ENCODE measurements at regions not wholly inside any gene's neighbourhood (a gene's known extent, or its start where the extent isn't known, plus 50 kb on each side); places are given as distances from the start of the nearest gene placed in this dataset.

DNA sequence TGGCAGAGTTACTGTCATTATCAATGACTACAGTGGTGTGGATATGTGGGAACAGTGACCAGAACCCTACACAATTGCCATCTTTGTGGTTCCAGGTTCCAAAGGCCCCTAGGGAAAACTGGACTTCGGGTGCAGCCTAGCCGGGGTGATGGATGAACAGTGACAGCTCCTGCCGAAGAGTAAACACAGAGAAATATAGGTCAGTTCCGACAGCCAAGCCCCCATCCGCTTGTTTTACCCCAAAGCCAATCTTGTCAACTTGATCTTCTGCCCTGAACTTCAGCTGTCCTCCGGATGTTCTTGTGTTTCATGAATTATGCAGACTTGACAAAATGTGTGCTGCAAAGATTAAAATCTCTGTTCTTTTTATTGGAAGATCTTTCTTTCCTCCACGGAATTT is 200.4 kb upstream of the SRRM4 start:
- H3K9me3 ChIP-seq (ENCODE audit: low read length) = no peaks in the 10 kb centered on the region
- H3K4me3 ChIP-seq (ENCODE audit: low read length) = no peak overlapping the region
- no peaks in the 10 kb centered on the region for H3K4me1 ChIP-seq (ENCODE audit: insufficient read depth, low read length)
- no peaks in the 10 kb centered on the region for H3K36me3 ChIP-seq (ENCODE audit: insufficient read depth, low read length)
- no peak overlapping the region for H2AFZ ChIP-seq (ENCODE audit: low read depth, low read length)
- H3K27me3 ChIP-seq (ENCODE audit: insufficient read depth, low read length) = no peaks in the 10 kb centered on the region

GRCh38 chr12:118781692-118782091 is 199.6 kb upstream of the SRRM4 start:
- no peaks in the 10 kb centered on the region for H3K9me3 ChIP-seq (ENCODE audit: low read length)
- H3K4me3 ChIP-seq (ENCODE audit: low read length) = no peak overlapping the region
- no peaks in the 10 kb centered on the region for H3K4me1 ChIP-seq (ENCODE audit: insufficient read depth, low read length)
- no peaks in the 10 kb centered on the region for H3K36me3 ChIP-seq (ENCODE audit: insufficient read depth, low read length)
- H3K27me3 ChIP-seq (ENCODE audit: insufficient read depth, low read length) = no peaks in the 10 kb centered on the region
- H2AFZ ChIP-seq (ENCODE audit: low read depth, low read length) = no peak overlapping the region

DNA sequence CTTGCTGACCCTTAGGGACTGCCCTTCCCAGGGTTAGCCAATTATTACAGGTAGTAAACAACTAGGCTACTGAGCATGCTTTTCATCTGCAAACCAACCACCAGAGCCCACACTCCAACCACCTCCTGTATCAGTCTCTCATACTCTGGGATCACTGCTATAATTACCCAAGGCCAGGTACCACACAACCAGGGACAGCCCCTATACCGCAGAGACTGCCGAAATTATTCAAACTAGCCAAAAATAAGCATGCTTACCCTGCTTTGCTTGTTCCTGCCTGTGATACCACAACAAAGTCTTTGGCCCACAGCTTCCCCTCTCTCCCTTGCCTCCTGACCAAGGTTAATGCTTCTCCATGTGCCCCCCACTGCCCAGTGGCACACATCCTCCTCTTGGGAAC is 197.6 kb upstream of the SRRM4 start:
- Histone ChIP-seq H3K4me1 (ENCODE audit: insufficient read depth, low read length) (no peaks in the 10 kb centered on the region), H2AFZ (ENCODE audit: low read depth, low read length) (no peak overlapping the region), H3K9me3 (ENCODE audit: low read length) (no peaks in the 10 kb centered on the region), H3K27me3 (ENCODE audit: insufficient read depth, low read length) (no peaks in the 10 kb centered on the region), H3K4me3 (ENCODE audit: low read length) (no peak overlapping the region), H3K36me3 (ENCODE audit: insufficient read depth, low read length) (no peaks in the 10 kb centered on the region)

GRCh38 chr12:118790578-118790977 is 190.8 kb upstream of the SRRM4 start:
- no peaks in the 10 kb centered on the region for H3K9me3 ChIP-seq (ENCODE audit: low read length)
- H3K4me1 ChIP-seq (ENCODE audit: insufficient read depth, low read length) = no peaks in the 10 kb centered on the region

DNA sequence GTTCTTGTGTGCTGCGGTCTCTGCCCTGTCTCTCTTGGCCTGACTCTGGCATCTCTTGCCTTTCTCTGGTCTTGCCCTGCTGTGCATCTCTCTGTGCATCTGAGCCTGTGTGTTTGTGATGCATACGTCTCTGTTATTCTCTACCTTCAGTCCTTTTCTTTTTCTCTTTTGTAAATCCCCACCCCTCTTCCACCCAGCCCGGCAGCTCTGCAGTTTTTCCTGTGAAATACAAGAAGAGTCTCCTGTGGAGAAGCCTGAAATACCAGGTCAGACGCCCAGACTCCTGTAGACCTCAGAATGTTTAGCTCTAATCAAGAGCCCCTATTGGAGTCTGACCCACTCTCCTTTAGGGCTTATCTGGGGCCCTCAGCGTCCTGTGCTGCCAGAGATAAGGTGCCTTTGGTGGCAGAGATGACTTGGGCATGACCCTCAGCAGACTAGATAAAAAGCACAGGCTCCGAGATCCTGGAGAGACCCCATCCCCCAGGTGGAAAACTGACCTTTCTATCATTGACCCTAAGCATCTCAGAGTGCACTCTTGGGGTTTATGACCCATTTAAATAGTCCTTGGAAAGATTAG is 167.5 kb upstream of the SRRM4 start:
- no peaks in the 10 kb centered on the region for H3K27me3 ChIP-seq (ENCODE audit: insufficient read depth, low read length)
- H2AFZ ChIP-seq (ENCODE audit: low read depth, low read length) = no peak overlapping the region
- H3K36me3 ChIP-seq (ENCODE audit: insufficient read depth, low read length) = no peaks in the 10 kb centered on the region
- H3K4me1 ChIP-seq (ENCODE audit: insufficient read depth, low read length) = no peaks in the 10 kb centered on the region
- no peaks in the 10 kb centered on the region for H3K9me3 ChIP-seq (ENCODE audit: low read length)
- no peak overlapping the region for H3K4me3 ChIP-seq (ENCODE audit: low read length)

More at GRCh38 chr12:118790578-118790977, 190.8 kb upstream of the SRRM4 start:
- no peaks in the 10 kb centered on the region for H3K36me3 ChIP-seq (ENCODE audit: insufficient read depth, low read length)
- H3K4me3 ChIP-seq (ENCODE audit: low read length) = no peak overlapping the region
- no peaks in the 10 kb centered on the region for H3K27me3 ChIP-seq (ENCODE audit: insufficient read depth, low read length)
- no peak overlapping the region for H2AFZ ChIP-seq (ENCODE audit: low read depth, low read length)

DNA sequence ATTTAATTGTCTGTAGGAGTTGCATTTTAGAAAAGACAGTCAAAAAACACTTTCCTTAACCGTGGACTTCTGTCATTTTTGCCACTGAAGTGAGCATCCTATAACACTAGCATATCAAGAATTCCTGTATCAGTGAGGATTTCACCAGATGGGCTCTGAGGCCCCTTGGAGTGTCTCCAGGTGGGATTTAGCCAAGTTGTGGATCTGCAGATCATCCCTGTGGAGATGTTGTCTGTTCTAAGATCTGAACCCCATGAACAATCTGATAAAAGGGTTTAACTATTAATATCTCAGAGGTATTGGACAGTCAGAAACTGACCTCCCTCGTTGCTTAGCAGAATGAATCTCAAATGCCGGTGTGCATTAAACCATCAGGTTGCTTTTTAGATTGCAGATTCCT is 165.0 kb upstream of the SRRM4 start:
- H3K36me3 ChIP-seq (ENCODE audit: insufficient read depth, low read length) = no peaks in the 10 kb centered on the region
- no peak overlapping the region for H3K4me3 ChIP-seq (ENCODE audit: low read length)
- no peaks in the 10 kb centered on the region for H3K27me3 ChIP-seq (ENCODE audit: insufficient read depth, low read length)
- H2AFZ ChIP-seq (ENCODE audit: low read depth, low read length) = no peak overlapping the region
- no peaks in the 10 kb centered on the region for H3K4me1 ChIP-seq (ENCODE audit: insufficient read depth, low read length)
- no peaks in the 10 kb centered on the region for H3K9me3 ChIP-seq (ENCODE audit: low read length)

DNA sequence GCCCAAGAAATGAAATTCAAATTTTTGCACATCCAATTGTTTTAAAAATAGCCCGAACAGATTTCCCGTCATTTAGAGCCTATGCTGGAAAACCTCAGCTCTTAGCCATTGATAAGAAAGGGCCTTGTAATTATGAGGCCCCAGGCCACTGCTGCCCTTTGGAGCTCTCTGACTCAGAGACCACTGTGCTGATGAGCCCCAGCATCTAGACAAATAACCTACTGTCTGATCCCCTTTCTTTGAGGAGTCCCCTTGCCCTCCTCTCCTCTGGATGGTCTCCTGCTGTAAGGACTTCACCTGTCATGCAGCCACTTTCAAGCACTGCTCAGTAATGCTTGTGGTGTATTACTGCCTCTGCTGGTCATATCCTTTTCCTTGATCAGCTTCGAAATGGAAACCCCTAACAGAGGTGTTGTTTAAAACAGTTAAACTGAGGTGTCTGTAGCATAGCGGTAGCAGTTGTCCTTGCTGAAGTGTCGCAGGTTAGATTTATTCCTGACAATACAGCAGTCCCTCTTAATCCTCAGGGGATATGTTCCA is 159.9 kb upstream of the SRRM4 start:
- H3K4me1 ChIP-seq (ENCODE audit: insufficient read depth, low read length) = no peaks in the 10 kb centered on the region
- H2AFZ ChIP-seq (ENCODE audit: low read depth, low read length) = no peak overlapping the region

GRCh38 chr12:118822512-118822911 is 158.8 kb upstream of the SRRM4 start:
- Histone ChIP-seq H3K4me3 (ENCODE audit: low read length) (no peak overlapping the region), H3K27me3 (ENCODE audit: insufficient read depth, low read length) (no peaks in the 10 kb centered on the region), H3K4me1 (ENCODE audit: insufficient read depth, low read length) (no peaks in the 10 kb centered on the region), H2AFZ (ENCODE audit: low read depth, low read length) (no peak overlapping the region), H3K36me3 (ENCODE audit: insufficient read depth, low read length) (no peaks in the 10 kb centered on the region), H3K9me3 (ENCODE audit: low read length) (no peaks in the 10 kb centered on the region)

More for the DNA sequence above, 159.9 kb upstream of the SRRM4 start:
- Histone ChIP-seq H3K27me3 (ENCODE audit: insufficient read depth, low read length) (no peaks in the 10 kb centered on the region), H3K4me3 (ENCODE audit: low read length) (no peak overlapping the region), H3K9me3 (ENCODE audit: low read length) (no peaks in the 10 kb centered on the region), H3K36me3 (ENCODE audit: insufficient read depth, low read length) (no peaks in the 10 kb centered on the region)

DNA sequence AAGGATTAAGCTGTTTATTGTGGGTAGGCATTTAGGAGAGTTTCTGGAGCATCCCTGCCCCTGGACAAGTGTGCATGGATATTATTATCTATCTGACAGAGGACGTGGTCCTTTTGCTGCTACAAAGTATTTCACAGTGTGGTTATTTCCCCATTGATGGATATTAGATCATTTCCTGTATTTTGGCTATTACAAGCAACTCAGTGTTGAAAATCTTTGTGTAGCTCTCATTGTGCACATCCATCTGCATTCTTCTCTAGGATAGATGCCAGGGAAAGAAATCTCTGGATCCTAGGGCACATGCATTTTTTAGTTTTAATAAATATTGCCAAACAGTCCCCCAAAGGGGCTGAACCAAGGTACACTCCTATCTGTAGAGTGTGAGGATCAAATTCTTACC is 154.3 kb upstream of the SRRM4 start:
- no peak overlapping the region for H2AFZ ChIP-seq (ENCODE audit: low read depth, low read length)
- H3K4me1 ChIP-seq (ENCODE audit: insufficient read depth, low read length) = no peaks in the 10 kb centered on the region
- H3K9me3 ChIP-seq (ENCODE audit: low read length) = no peaks in the 10 kb centered on the region
- H3K4me3 ChIP-seq (ENCODE audit: low read length) = no peak overlapping the region
- no peaks in the 10 kb centered on the region for H3K27me3 ChIP-seq (ENCODE audit: insufficient read depth, low read length)
- H3K36me3 ChIP-seq (ENCODE audit: insufficient read depth, low read length) = no peaks in the 10 kb centered on the region

DNA sequence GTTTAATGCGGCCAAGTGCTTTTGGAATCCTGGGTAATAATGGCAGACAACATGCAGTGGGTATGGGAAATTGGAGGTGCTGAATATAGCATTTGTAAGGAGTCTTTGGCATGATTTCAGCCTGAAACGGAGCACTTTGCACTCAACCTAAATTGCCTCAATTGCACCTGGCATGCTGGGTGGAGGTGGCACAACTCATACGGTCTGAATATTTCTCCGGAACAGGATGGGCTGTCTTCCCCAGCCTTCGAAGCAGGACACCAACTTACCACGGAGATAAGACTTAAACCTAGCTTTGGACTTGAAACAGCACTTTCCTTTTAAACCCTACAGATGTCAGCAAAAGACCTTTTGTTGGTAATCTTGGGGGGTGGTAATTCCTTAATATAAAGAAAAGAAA is 153.7 kb upstream of the SRRM4 start:
- no peaks in the 10 kb centered on the region for H3K4me1 ChIP-seq (ENCODE audit: insufficient read depth, low read length)

GRCh38 chr12:118830296-118830695 is 151.0 kb upstream of the SRRM4 start:
- no peaks in the 10 kb centered on the region for H3K36me3 ChIP-seq (ENCODE audit: insufficient read depth, low read length)

More for the DNA sequence above, 153.7 kb upstream of the SRRM4 start:
- H3K36me3 ChIP-seq (ENCODE audit: insufficient read depth, low read length) = no peaks in the 10 kb centered on the region
- H3K27me3 ChIP-seq (ENCODE audit: insufficient read depth, low read length) = no peaks in the 10 kb centered on the region
- no peaks in the 10 kb centered on the region for H3K9me3 ChIP-seq (ENCODE audit: low read length)
- no peak overlapping the region for H3K4me3 ChIP-seq (ENCODE audit: low read length)
- H2AFZ ChIP-seq (ENCODE audit: low read depth, low read length) = no peak overlapping the region

GRCh38 chr12:118835926-118836325 is 145.4 kb upstream of the SRRM4 start:
- no peaks in the 10 kb centered on the region for H3K4me1 ChIP-seq (ENCODE audit: insufficient read depth, low read length)
- H3K9me3 ChIP-seq (ENCODE audit: low read length) = no peaks in the 10 kb centered on the region
- H2AFZ ChIP-seq (ENCODE audit: low read depth, low read length) = no peak overlapping the region
- H3K4me3 ChIP-seq (ENCODE audit: low read length) = no peak overlapping the region
- H3K27me3 ChIP-seq (ENCODE audit: insufficient read depth, low read length) = no peaks in the 10 kb centered on the region
- no peaks in the 10 kb centered on the region for H3K36me3 ChIP-seq (ENCODE audit: insufficient read depth, low read length)

More at GRCh38 chr12:118830296-118830695, 151.0 kb upstream of the SRRM4 start:
- no peaks in the 10 kb centered on the region for H3K9me3 ChIP-seq (ENCODE audit: low read length)
- no peak overlapping the region for H3K4me3 ChIP-seq (ENCODE audit: low read length)
- H3K27me3 ChIP-seq (ENCODE audit: insufficient read depth, low read length) = no peaks in the 10 kb centered on the region
- H3K4me1 ChIP-seq (ENCODE audit: insufficient read depth, low read length) = no peaks in the 10 kb centered on the region
- no peak overlapping the region for H2AFZ ChIP-seq (ENCODE audit: low read depth, low read length)

GRCh38 chr12:118840399-118840798 is 140.9 kb upstream of the SRRM4 start:
- no peaks in the 10 kb centered on the region for H3K9me3 ChIP-seq (ENCODE audit: low read length)
- H3K4me3 ChIP-seq (ENCODE audit: low read length) = no peak overlapping the region
- no peaks in the 10 kb centered on the region for H3K36me3 ChIP-seq (ENCODE audit: insufficient read depth, low read length)
- no peaks in the 10 kb centered on the region for H3K4me1 ChIP-seq (ENCODE audit: insufficient read depth, low read length)
- H2AFZ ChIP-seq (ENCODE audit: low read depth, low read length) = no peak overlapping the region
- H3K27me3 ChIP-seq (ENCODE audit: insufficient read depth, low read length) = no peaks in the 10 kb centered on the region

- Histone ChIP-seq H3K36me3 (ENCODE audit: insufficient read depth, low read length) (no peaks in the 10 kb centered on the region), H3K27me3 (ENCODE audit: insufficient read depth, low read length) (no peaks in the 10 kb centered on the region), H3K4me3 (ENCODE audit: low read length) (no peak overlapping the region), H2AFZ (ENCODE audit: low read depth, low read length) (no peak overlapping the region), H3K9me3 (ENCODE audit: low read length) (no peaks in the 10 kb centered on the region), H3K4me1 (ENCODE audit: insufficient read depth, low read length) (no peaks in the 10 kb centered on the region)
Observed at GRCh38 chr12:118840878-118841277, 140.5 kb upstream of the SRRM4 start.

All from neuron (in vitro differentiated cells).